GM18511 (cell line): ENCODE measurements at regions not wholly inside any gene's neighbourhood (a gene's known extent, or its start where the extent isn't known, plus 50 kb on each side); places are given as distances from the start of the nearest gene placed in this dataset.
"Not testable (repeated sequence)": the region's sequence is repeated elsewhere in the genome, so short reads cannot be mapped to it uniquely, and the experiment has no call there.

Experiments used
- ATAC-seq: cut with Tn5 transposase; IDR thresholded peaks from one replicate; pipeline ENCODE4 v1.9.1; 2021; ENCODE audit warnings: mild to moderate bottlenecking, moderate library complexity; ENCODE audit not compliant: unreplicated experiment

DNA sequence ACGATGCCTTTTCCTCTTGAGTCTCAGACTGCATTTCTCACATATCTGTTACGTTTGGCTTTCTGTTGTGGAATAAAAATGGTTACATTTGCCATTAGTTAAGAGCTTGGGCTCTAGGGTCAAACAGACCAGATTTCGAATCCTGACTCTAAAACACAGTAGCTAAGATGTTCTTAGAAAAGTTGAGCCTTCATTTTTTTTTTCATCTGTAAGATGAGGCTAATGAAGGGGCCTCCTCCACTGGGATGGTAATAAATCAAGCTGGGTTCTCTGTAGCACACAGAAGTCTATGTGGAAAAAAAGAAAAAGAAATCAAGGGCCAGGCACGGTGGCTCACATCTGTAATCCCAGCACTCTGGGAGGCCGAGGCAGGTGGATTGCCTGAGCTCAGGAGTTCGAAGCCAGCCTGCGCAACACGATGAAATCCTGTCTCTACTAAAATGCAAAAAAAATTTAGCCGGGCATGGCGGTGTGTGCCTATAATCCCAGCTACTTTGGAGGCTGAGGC, 49.9 kb upstream of the CAPRIN1 start:
- no peak for ATAC-seq

GRCh38 chr11:33999393-33999792, 52.1 kb upstream of the CAPRIN1 start:
- no peak for ATAC-seq

GRCh38 chr11:33997584-33998251, 53.8 kb upstream of the CAPRIN1 start:
- no peak for ATAC-seq

- ATAC-seq = peak; percentile 86
These were observed 54.8 kb upstream of the CAPRIN1 start for GRCh38 chr11:33996498-33997454.

- ATAC-seq = no peak
These were observed 56.6 kb upstream of the CAPRIN1 start for GRCh38 chr11:33994937-33995336.

DNA sequence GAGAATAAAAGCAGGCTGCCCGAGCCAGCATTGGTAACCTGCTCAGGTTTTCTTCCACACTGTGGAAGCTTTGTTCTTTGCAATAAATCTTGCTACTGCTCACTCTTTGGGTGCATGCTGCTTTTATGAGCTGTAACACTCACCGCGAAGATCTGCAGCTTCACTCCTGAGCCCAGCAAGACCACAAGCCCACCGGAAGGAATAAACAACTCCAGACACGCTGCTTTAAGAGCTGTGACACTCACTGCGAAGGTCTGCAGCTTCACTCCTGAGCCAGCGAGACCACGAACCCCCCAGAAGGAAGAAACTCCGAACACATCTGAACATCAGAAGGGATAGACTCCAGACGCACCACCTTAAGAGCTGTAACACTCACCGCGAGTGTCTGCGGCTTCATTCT, 60.4 kb upstream of the CAPRIN1 start:
- not testable (repeated sequence) for ATAC-seq

- ATAC-seq = not testable (repeated sequence)
These were observed 61.4 kb upstream of the CAPRIN1 start for GRCh38 chr11:33990131-33990530.

- ATAC-seq = no peak
These were observed 62.1 kb upstream of the CAPRIN1 start for GRCh38 chr11:33989461-33989860.

GRCh38 chr11:33988586-33989370, 62.8 kb upstream of the CAPRIN1 start:
- no peak for ATAC-seq

DNA sequence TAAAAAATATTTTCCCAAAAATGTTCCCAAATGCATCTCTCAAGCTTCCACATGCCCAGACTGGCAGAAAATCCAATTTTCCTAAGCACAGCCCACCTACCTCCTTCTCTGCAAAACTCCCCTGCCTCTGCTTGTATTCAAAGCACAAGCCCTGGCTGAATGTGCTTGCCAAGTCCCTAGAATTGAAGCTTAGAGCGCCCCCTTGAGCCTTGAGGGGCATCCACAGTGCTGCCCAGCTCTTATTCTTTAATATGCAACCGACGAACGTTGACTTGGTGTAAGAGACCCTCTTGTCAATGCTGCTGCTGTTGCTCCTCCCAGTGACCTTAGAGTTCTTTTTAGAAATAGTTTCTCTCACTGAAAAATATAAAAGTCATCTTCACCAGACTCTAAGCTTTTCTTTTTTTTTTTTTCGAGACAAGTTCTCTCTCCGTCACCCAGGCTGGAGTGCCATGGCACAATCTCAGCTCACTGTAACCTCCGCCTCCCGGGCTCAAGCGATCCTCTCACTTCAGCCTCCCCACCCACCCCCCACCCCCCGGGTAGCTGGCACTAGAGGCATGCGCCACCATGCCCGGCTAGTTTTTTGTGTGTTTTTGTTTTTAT, 63.5 kb upstream of the CAPRIN1 start:
- no peak for ATAC-seq

- ATAC-seq = no peak
These were observed 64.0 kb upstream of the CAPRIN1 start for GRCh38 chr11:33987545-33987944.

- ATAC-seq = not testable (repeated sequence)
These were observed 64.7 kb upstream of the CAPRIN1 start for GRCh38 chr11:33986597-33987501.

- no peak for ATAC-seq
These were observed 66.7 kb upstream of the CAPRIN1 start for GRCh38 chr11:33984682-33985389.

- ATAC-seq = no peak
These were observed 68.9 kb upstream of the CAPRIN1 start for GRCh38 chr11:33982661-33983060.

DNA sequence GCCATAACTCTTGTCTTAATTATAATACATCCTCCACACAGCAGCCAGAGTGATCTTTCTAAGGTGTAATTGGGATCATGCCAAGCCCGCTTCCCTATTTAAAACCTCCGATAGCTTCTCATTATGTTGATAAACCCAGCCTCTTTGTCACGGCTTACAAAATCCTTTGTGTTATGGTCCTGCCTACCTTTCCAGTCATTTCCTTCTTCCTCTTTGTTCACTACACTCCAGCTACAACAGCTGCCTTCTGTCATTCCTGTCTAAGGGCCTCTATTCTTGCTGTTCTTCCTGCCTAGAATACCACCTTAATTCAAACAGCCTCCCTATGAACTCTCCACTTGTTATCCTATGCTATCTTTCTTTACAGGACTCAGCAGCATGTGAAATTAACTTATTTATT, 70.6 kb upstream of the CAPRIN1 start:
- ATAC-seq = no peak

GRCh38 chr11:33978376-33978775, 73.2 kb upstream of the CAPRIN1 start:
- ATAC-seq = no peak

DNA sequence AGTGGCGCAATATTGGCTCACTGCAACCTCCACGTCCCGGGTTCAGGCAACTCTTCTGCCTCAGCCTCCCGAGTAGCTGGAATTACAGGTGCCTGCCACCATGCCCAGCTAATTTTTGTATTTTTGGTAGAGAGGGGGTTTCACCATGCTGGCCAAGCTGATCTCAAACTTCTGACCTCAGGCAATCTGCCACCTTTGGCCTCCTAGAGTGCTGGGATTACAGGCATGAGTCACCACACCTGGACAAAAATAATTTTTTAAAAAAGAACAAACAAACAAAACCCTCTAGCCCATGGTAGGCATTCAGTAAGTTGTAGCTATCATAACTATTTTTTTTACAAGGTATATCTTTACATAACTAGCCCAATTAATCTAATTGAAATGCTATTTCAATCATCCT, 73.9 kb upstream of the CAPRIN1 start:
- ATAC-seq = no peak

- no peak for ATAC-seq
These were observed 74.9 kb upstream of the CAPRIN1 start for GRCh38 chr11:33976495-33977199.
